ENCODE measurements at regions not wholly inside any gene's neighbourhood (a gene's known extent, or its start where the extent isn't known, plus 50 kb on each side); places are given as distances from the start of the nearest gene placed in this dataset.

DNA sequence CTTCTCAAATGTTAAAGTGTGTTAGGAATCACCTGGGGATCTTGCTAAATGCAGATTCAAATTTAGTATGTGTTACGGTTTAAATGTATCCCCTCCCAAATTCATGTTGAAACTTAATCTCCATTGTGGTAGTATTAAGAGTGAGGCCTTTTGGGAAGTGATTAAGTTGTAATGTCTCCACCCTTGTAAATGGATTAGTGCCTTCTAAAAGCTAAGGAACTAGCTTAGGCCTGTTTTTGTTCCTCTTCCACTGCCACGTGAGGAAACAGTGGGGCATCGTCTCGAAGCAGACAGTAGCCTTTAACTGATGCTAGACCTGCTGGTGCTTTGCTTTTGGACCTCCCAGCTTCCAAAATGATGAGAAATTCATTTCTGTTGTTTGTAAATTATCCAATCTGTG is 52.3 kb upstream of the SEMA3D start:
- TF ChIP-seq, protein P1, sequence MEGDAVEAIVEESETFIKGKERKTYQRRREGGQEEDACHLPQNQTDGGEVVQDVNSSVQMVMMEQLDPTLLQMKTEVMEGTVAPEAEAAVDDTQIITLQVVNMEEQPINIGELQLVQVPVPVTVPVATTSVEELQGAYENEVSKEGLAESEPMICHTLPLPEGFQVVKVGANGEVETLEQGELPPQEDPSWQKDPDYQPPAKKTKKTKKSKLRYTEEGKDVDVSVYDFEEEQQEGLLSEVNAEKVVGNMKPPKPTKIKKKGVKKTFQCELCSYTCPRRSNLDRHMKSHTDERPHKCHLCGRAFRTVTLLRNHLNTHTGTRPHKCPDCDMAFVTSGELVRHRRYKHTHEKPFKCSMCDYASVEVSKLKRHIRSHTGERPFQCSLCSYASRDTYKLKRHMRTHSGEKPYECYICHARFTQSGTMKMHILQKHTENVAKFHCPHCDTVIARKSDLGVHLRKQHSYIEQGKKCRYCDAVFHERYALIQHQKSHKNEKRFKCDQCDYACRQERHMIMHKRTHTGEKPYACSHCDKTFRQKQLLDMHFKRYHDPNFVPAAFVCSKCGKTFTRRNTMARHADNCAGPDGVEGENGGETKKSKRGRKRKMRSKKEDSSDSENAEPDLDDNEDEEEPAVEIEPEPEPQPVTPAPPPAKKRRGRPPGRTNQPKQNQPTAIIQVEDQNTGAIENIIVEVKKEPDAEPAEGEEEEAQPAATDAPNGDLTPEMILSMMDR (IDR thresholded peaks at IDR 0.05): no peak
- Mint-ChIP-seq H3K27ac (ENCODE audit: unreplicated experiment) (no peak overlapping the region), H3K27me3 (ENCODE audit: low read depth) (no peaks in the 10 kb centered on the region), H3K9me3 (ENCODE audit: low read depth) (peaks cover 14% of the 10 kb centered on the region), H3K36me3 (ENCODE audit: low read depth) (no peaks in the 10 kb centered on the region), H3K4me3 (ENCODE audit: unreplicated experiment) (no peak overlapping the region), H3K4me1 (ENCODE audit: low read depth) (no peaks in the 10 kb centered on the region)
- DNase-seq (ENCODE audit: low spot score): no peak

DNA sequence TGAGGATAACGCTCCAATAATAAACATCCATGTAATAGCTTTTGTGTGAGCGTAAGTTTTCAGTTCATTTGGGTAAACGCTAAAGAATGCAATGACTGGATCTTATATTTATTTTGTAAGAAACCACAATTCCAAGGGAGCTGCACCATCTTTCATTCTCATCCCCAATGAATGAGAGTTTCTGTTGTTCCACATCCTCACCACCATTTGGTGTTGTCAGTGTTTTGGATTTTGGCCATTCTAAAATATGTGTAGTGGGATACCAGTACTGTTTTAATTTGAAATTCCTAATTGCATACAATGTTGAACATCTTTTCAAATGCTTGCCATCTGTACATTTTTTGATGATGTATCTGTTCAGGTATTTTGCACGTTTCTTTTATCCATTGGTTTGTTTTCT is 50.9 kb upstream of the SEMA3D start:
- TF ChIP-seq, protein P1 (IDR thresholded peaks at IDR 0.05): no peak
- DNase-seq (ENCODE audit: low spot score): no peak
- H3K4me3 Mint-ChIP-seq (ENCODE audit: unreplicated experiment): no peak overlapping the region
- peaks cover 14% of the 10 kb centered on the region for H3K9me3 Mint-ChIP-seq (ENCODE audit: low read depth)
- no peaks in the 10 kb centered on the region for H3K4me1 Mint-ChIP-seq (ENCODE audit: low read depth)
- no peaks in the 10 kb centered on the region for H3K27me3 Mint-ChIP-seq (ENCODE audit: low read depth)
- no peak overlapping the region for H3K27ac Mint-ChIP-seq (ENCODE audit: unreplicated experiment)
- no peaks in the 10 kb centered on the region for H3K36me3 Mint-ChIP-seq (ENCODE audit: low read depth)
